Kidney (tissue), 13 donors: ENCODE measurements at regions not wholly inside any gene's neighbourhood (a gene's known extent, or its start where the extent isn't known, plus 50 kb on each side); places are given as distances from the start of the nearest gene placed in this dataset.

Experiments used
- DNase-seq, 5 donors: peaks; one replicate each; pipeline ENCODE4 v3.0.0-alpha.2; 2013 to 2020
- FAIRE-seq: peaks from 2 replicates; lab custom pipeline; 2012; peaks lifted over from hg19 to GRCh38; lab: Jason Lieb, UNC
- H3K27ac ChIP-seq, 2 donors: one replicate each; pipeline ENCODE4 v1.7.0; 2013; ENCODE audit warnings: low read depth in 2 of 2, low read length in 2 of 2, inconsistent platforms in 1 of 2
- H3K27me3 ChIP-seq: one replicate; pipeline ENCODE4 v1.7.1; 2013; ENCODE audit warnings: low read length, inconsistent platforms; ENCODE audit not compliant: control insufficient read depth, insufficient read depth
- H3K36me3 ChIP-seq, 3 donors: one replicate each; pipeline versions ENCODE4 v1.7.0 to v1.7.1; 2013; ENCODE audit warnings: low read length in 3 of 3, control low read depth in 1 of 3, inconsistent platforms in 1 of 3; ENCODE audit not compliant: insufficient read depth in 3 of 3, control insufficient read depth in 2 of 3
- H3K4me1 ChIP-seq, 3 donors: one replicate each; pipeline versions ENCODE4 v1.7.0 to v1.7.1; 2013; ENCODE audit warnings: low read length in 3 of 3, inconsistent platforms in 1 of 3, low read depth in 1 of 3; ENCODE audit not compliant: control insufficient read depth in 2 of 3, insufficient read depth in 2 of 3
- H3K4me3 ChIP-seq, 3 donors: one replicate each; pipeline versions ENCODE4 v1.7.0 to v1.8.1; 2013; ENCODE audit warnings: low read length in 3 of 3, control low read depth in 1 of 3, inconsistent platforms in 1 of 3
- H3K9ac ChIP-seq, 3 donors: one replicate each; pipeline versions ENCODE4 v1.7.0 to v1.7.1; 2013; ENCODE audit warnings: low read length in 3 of 3, control low read depth in 1 of 3, inconsistent platforms in 1 of 3
- H3K9me3 ChIP-seq, 3 donors: one replicate each; pipeline versions ENCODE4 v1.7.0 to v1.7.1; 2013; ENCODE audit warnings: low read length in 3 of 3, control low read depth in 1 of 3, inconsistent platforms in 1 of 3; ENCODE audit not compliant: control insufficient read depth in 2 of 3, insufficient read depth in 1 of 3
- intact Hi-C: fragments of 100-400 bp; cut with DNase I; formaldehyde crosslinking; loops from one replicate; pipeline ENCODE4 v1.11.1; 2022
- TF ChIP-seq, protein P1 (sequence below): IDR thresholded peaks from 3 replicates; pipeline ENCODE4 v1.5.1; 2012; ENCODE audit warnings: mild to moderate bottlenecking, moderate library complexity, borderline replicate concordance; ENCODE audit not compliant: insufficient read depth; ENCODE audit errors: extremely low read depth
- donor health status: control.
- donor health status: control.
- donor health status: control.
- donor health status: control.
- donor health status: control.
- donor health status: DM: yes; HTN: yes; CAD: no.
- donor health status: Normal renal cell carcinoma (clear cell type).

GRCh38 chr6:113699239-113699638, 157.9 kb upstream of the MARCKS start:
- Histone ChIP-seq H3K27ac (no peak overlapping the region), H3K27me3 (no peaks in the 10 kb centered on the region), H3K9me3 (no peaks in the 10 kb centered on the region), H3K4me1 (no peaks in the 10 kb centered on the region), H3K36me3 (no peaks in the 10 kb centered on the region), H3K4me3 (no peak overlapping the region), H3K9ac (no peak overlapping the region)
- DNase-seq (no peak), FAIRE-seq (no peak)
- TF ChIP-seq, protein P1, sequence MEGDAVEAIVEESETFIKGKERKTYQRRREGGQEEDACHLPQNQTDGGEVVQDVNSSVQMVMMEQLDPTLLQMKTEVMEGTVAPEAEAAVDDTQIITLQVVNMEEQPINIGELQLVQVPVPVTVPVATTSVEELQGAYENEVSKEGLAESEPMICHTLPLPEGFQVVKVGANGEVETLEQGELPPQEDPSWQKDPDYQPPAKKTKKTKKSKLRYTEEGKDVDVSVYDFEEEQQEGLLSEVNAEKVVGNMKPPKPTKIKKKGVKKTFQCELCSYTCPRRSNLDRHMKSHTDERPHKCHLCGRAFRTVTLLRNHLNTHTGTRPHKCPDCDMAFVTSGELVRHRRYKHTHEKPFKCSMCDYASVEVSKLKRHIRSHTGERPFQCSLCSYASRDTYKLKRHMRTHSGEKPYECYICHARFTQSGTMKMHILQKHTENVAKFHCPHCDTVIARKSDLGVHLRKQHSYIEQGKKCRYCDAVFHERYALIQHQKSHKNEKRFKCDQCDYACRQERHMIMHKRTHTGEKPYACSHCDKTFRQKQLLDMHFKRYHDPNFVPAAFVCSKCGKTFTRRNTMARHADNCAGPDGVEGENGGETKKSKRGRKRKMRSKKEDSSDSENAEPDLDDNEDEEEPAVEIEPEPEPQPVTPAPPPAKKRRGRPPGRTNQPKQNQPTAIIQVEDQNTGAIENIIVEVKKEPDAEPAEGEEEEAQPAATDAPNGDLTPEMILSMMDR = no peak
- intact Hi-C loops = no loop called here

DNA sequence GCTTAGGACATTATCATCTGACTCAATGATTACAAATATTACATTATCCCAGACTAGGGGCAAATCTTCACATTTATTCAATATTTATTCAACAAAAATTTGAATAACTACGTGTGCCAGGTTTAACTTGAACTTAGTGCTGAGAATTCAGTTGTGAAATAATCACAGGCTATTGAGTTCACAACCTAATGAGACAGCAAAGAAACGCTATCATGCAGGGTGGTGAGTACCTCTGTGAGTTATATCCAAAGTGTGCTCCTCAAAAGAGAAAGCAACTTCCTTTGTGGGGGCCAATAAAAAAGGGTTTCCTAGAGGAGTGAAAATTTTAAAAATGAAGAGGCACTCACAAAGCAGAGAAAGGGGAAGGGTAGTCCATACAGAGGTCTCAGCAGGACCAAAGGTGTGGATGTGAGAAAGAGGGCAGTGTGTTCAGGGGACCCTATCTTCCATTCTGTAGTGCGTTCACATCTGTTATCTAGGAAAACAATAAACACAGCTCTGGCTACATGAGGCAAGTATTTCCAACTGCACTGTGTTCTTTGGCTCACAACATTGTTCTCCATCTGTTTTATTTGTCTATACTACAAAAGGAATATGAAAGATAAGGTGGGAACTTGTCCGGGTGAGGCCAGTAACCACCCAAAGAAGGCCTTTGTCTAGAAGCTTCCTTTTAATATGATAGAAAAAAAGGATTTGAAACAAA, 155.4 kb upstream of the MARCKS start:
- FAIRE-seq = no peak
- TF ChIP-seq, protein P1 = no peak
- Histone ChIP-seq H3K9ac (no peak overlapping the region), H3K4me1 (no peaks in the 10 kb centered on the region), H3K4me3 (no peak overlapping the region), H3K9me3 (no peaks in the 10 kb centered on the region), H3K27ac (no peak overlapping the region), H3K36me3 (no peaks in the 10 kb centered on the region), H3K27me3 (no peaks in the 10 kb centered on the region)
- intact Hi-C loops = no loop called here
- DNase-seq = no peak

- DNase-seq (no peak), FAIRE-seq (no peak)
- intact Hi-C loops = no loop called here
- H3K9me3 ChIP-seq = no peaks in the 10 kb centered on the region
- TF ChIP-seq, protein P1 = no peak
- no peaks in the 10 kb centered on the region for H3K36me3 ChIP-seq
- H3K27me3 ChIP-seq = no peaks in the 10 kb centered on the region
- H3K4me3 ChIP-seq = no peak overlapping the region
- H3K4me1 ChIP-seq = no peaks in the 10 kb centered on the region
- no peak overlapping the region for H3K9ac ChIP-seq
- H3K27ac ChIP-seq = no peak overlapping the region
These were observed 150.0 kb upstream of the MARCKS start for GRCh38 chr6:113707194-113707593.
